ENCODE measurements at regions not wholly inside any gene's neighbourhood (a gene's known extent, or its start where the extent isn't known, plus 50 kb on each side); places are given as distances from the start of the nearest gene placed in this dataset.

GRCh38 chr6:53417141-53417540 lies 68.4 kb upstream of the ELOVL5 start:
- H3K9me3 ChIP-seq (ENCODE audit: control insufficient read depth, low read length): no peaks in the 10 kb centered on the region
- no peak overlapping the region for H2BK120ac ChIP-seq (ENCODE audit: low read depth, low read length)
- WGBS: 88% methylated on average over 1 of the region's 1 CpG

DNA sequence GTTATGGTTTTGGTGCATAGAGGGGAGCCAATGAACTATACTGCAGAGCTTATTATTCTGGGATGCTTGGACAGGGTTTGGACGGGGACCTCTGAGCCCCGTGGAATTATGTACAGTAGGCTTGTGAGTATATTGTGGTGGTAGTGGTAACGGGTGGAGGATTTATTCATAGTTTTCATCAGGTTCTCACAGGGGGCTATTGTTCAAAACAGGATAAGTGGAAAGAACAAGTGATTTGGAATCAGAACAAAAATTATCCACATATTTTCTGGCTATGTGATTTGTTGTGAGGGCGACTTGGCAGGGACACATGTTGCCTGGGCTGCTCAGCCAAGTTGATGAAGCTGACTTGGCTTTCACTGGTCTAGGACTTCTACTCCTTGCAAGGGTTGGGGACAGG lies 64.6 kb upstream of the ELOVL5 start:
- no peak overlapping the region for H3K18ac ChIP-seq (ENCODE audit: low read depth in 1 of 2, low read length in 2 of 2)
- no peak overlapping the region for H2AFZ ChIP-seq (ENCODE audit: low read depth, low read length)
- H3K27ac ChIP-seq (ENCODE audit: low read length, poor library complexity, severe bottlenecking): no peak overlapping the region
- H3K4me2 ChIP-seq (ENCODE audit: low read length, poor library complexity, severe bottlenecking): no peak overlapping the region
- H3K9ac ChIP-seq (ENCODE audit: low read length): no peak overlapping the region
- H3K9me3 ChIP-seq (ENCODE audit: control insufficient read depth, low read length): no peaks in the 10 kb centered on the region
- H3K23ac ChIP-seq (ENCODE audit: low read length in 2 of 2): no peak overlapping the region
- H2BK5ac ChIP-seq (ENCODE audit: low read depth, low read length, poor library complexity, severe bottlenecking): no peak overlapping the region
- H3K14ac ChIP-seq (ENCODE audit: low read length in 2 of 2): no peak overlapping the region
- no peak overlapping the region for H2BK12ac ChIP-seq (ENCODE audit: low read length in 2 of 2)
- H3K79me1 ChIP-seq (replicated peaks; ENCODE audit: low read length, poor library complexity, severe bottlenecking): no peaks in the 10 kb centered on the region
- no peak overlapping the region for H3K4me3 ChIP-seq (ENCODE audit: insufficient read depth in 1 of 2, low read depth in 1 of 2, low read length in 2 of 2)
- WGBS: 93% methylated on average over 4 of the region's 4 CpGs
- H2BK120ac ChIP-seq (ENCODE audit: low read depth, low read length): no peak overlapping the region
- no peaks in the 10 kb centered on the region for H3K4me1 ChIP-seq (ENCODE audit: control insufficient read depth, insufficient read depth, low read depth, low read length)
- no peaks in the 10 kb centered on the region for H3K27me3 ChIP-seq (ENCODE audit: control insufficient read depth in 1 of 2, insufficient read depth in 1 of 2, low read length in 2 of 2)
- no peak for DNase-seq
- no peak overlapping the region for H4K91ac ChIP-seq (ENCODE audit: low read length)
- no peak overlapping the region for H4K8ac ChIP-seq (ENCODE audit: low read length)
- H2AK5ac ChIP-seq (ENCODE audit: low read length, severe bottlenecking): no peak overlapping the region
- no peak overlapping the region for H2BK15ac ChIP-seq (ENCODE audit: low read depth, poor library complexity, severe bottlenecking)
- H3K4ac ChIP-seq (ENCODE audit: low read depth in 1 of 2, low read length in 2 of 2): no peak overlapping the region
- H3K36me3 ChIP-seq (ENCODE audit: control insufficient read depth in 1 of 2, insufficient read depth in 2 of 2, low read depth in 1 of 2, low read length in 2 of 2): no peaks in the 10 kb centered on the region

More at GRCh38 chr6:53417141-53417540, 68.4 kb upstream of the ELOVL5 start:
- no peaks in the 10 kb centered on the region for H3K79me1 ChIP-seq (replicated peaks; ENCODE audit: low read length, poor library complexity, severe bottlenecking)
- H3K4me2 ChIP-seq (ENCODE audit: low read length, poor library complexity, severe bottlenecking): no peak overlapping the region
- no peak overlapping the region for H3K4me3 ChIP-seq (ENCODE audit: insufficient read depth in 1 of 2, low read depth in 1 of 2, low read length in 2 of 2)
- no peak overlapping the region for H2BK5ac ChIP-seq (ENCODE audit: low read depth, low read length, poor library complexity, severe bottlenecking)
- no peaks in the 10 kb centered on the region for H3K36me3 ChIP-seq (ENCODE audit: control insufficient read depth in 1 of 2, insufficient read depth in 2 of 2, low read depth in 1 of 2, low read length in 2 of 2)
- no peak overlapping the region for H3K27ac ChIP-seq (ENCODE audit: low read length, poor library complexity, severe bottlenecking)
- no peaks in the 10 kb centered on the region for H3K4me1 ChIP-seq (ENCODE audit: control insufficient read depth, insufficient read depth, low read depth, low read length)
- no peak overlapping the region for H4K8ac ChIP-seq (ENCODE audit: low read length)
- H2BK15ac ChIP-seq (ENCODE audit: low read depth, poor library complexity, severe bottlenecking): no peak overlapping the region
- H4K91ac ChIP-seq (ENCODE audit: low read length): no peak overlapping the region
- H3K27me3 ChIP-seq (ENCODE audit: control insufficient read depth in 1 of 2, insufficient read depth in 1 of 2, low read length in 2 of 2): no peaks in the 10 kb centered on the region
- no peak overlapping the region for H2AFZ ChIP-seq (ENCODE audit: low read depth, low read length)
- no peak overlapping the region for H3K18ac ChIP-seq (ENCODE audit: low read depth in 1 of 2, low read length in 2 of 2)
- H3K23ac ChIP-seq (ENCODE audit: low read length in 2 of 2): no peak overlapping the region
- no peak overlapping the region for H2AK5ac ChIP-seq (ENCODE audit: low read length, severe bottlenecking)
- no peak overlapping the region for H3K9ac ChIP-seq (ENCODE audit: low read length)
- H3K14ac ChIP-seq (ENCODE audit: low read length in 2 of 2): no peak overlapping the region
- no peak for DNase-seq
- H2BK12ac ChIP-seq (ENCODE audit: low read length in 2 of 2): no peak overlapping the region
- no peak overlapping the region for H3K4ac ChIP-seq (ENCODE audit: low read depth in 1 of 2, low read length in 2 of 2)

GRCh38 chr6:53412751-53413150 lies 64.0 kb upstream of the ELOVL5 start:
- Histone ChIP-seq H3K79me1 (replicated peaks; ENCODE audit: low read length, poor library complexity, severe bottlenecking) (no peaks in the 10 kb centered on the region), H4K8ac (ENCODE audit: low read length) (no peak overlapping the region), H3K9me3 (ENCODE audit: control insufficient read depth, low read length) (no peaks in the 10 kb centered on the region), H3K4me3 (ENCODE audit: insufficient read depth in 1 of 2, low read depth in 1 of 2, low read length in 2 of 2) (no peak overlapping the region), H3K4me2 (ENCODE audit: low read length, poor library complexity, severe bottlenecking) (no peak overlapping the region), H3K9ac (ENCODE audit: low read length) (no peak overlapping the region), H3K4ac (ENCODE audit: low read depth in 1 of 2, low read length in 2 of 2) (no peak overlapping the region), H4K91ac (ENCODE audit: low read length) (no peak overlapping the region), H2BK5ac (ENCODE audit: low read depth, low read length, poor library complexity, severe bottlenecking) (no peak overlapping the region), H2BK15ac (ENCODE audit: low read depth, poor library complexity, severe bottlenecking) (no peak overlapping the region), H2BK120ac (ENCODE audit: low read depth, low read length) (no peak overlapping the region), H3K23ac (ENCODE audit: low read length in 2 of 2) (no peak overlapping the region), H2AFZ (ENCODE audit: low read depth, low read length) (no peak overlapping the region), H2AK5ac (ENCODE audit: low read length, severe bottlenecking) (no peak overlapping the region), H3K14ac (ENCODE audit: low read length in 2 of 2) (no peak overlapping the region), H2BK12ac (ENCODE audit: low read length in 2 of 2) (no peak overlapping the region), H3K4me1 (ENCODE audit: control insufficient read depth, insufficient read depth, low read depth, low read length) (no peaks in the 10 kb centered on the region), H3K27ac (ENCODE audit: low read length, poor library complexity, severe bottlenecking) (no peak overlapping the region), H3K18ac (ENCODE audit: low read depth in 1 of 2, low read length in 2 of 2) (no peak overlapping the region), H3K36me3 (ENCODE audit: control insufficient read depth in 1 of 2, insufficient read depth in 2 of 2, low read depth in 1 of 2, low read length in 2 of 2) (no peaks in the 10 kb centered on the region), H3K27me3 (ENCODE audit: control insufficient read depth in 1 of 2, insufficient read depth in 1 of 2, low read length in 2 of 2) (no peaks in the 10 kb centered on the region)
- DNase-seq: no peak
- WGBS: 71% methylated on average over 1 of the region's 1 CpG

DNA sequence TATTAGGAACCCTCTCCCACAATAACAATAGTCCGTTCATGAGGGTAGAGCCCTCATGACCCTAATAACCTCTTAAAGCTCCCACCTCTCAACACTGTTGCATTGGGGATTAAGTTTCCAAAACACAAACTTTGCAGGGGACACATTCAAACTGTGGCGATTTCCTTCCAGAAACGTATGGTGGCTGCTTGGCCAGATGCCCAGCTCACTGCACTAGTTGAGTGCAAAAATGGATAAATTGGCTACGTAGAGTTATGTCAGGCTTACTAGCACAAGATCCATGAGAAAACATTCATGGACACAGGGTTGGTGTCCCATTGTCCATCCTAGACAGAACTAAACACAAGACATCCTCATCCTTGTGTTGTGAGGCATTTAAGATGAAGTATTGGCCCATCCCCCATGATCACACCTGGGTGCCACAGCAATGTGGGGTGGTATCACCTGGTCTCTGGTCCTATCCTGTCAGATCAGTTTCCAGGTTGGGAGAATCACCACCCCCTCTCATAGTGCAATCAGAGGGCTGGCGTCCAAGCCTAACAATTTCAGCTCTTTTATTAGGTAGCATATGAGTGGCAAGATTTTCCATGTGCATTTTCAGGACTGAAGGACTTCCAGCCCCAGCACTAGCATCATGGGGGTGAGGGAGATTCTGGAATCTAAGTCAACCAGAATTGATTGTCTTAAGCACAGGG lies 63.4 kb upstream of the ELOVL5 start:
- no peak overlapping the region for H3K14ac ChIP-seq (ENCODE audit: low read length in 2 of 2)
- no peak overlapping the region for H3K18ac ChIP-seq (ENCODE audit: low read depth in 1 of 2, low read length in 2 of 2)
- H2AK5ac ChIP-seq (ENCODE audit: low read length, severe bottlenecking): no peak overlapping the region
- no peaks in the 10 kb centered on the region for H3K79me1 ChIP-seq (replicated peaks; ENCODE audit: low read length, poor library complexity, severe bottlenecking)
- no peak overlapping the region for H3K23ac ChIP-seq (ENCODE audit: low read length in 2 of 2)
- H3K27me3 ChIP-seq (ENCODE audit: control insufficient read depth in 1 of 2, insufficient read depth in 1 of 2, low read length in 2 of 2): no peaks in the 10 kb centered on the region
- H3K4me1 ChIP-seq (ENCODE audit: control insufficient read depth, insufficient read depth, low read depth, low read length): no peaks in the 10 kb centered on the region
- no peak overlapping the region for H2BK120ac ChIP-seq (ENCODE audit: low read depth, low read length)
- no peaks in the 10 kb centered on the region for H3K36me3 ChIP-seq (ENCODE audit: control insufficient read depth in 1 of 2, insufficient read depth in 2 of 2, low read depth in 1 of 2, low read length in 2 of 2)
- no peak overlapping the region for H2BK12ac ChIP-seq (ENCODE audit: low read length in 2 of 2)
- H2BK5ac ChIP-seq (ENCODE audit: low read depth, low read length, poor library complexity, severe bottlenecking): no peak overlapping the region
- no peak for DNase-seq
- no peak overlapping the region for H4K8ac ChIP-seq (ENCODE audit: low read length)
- no peak overlapping the region for H3K4me2 ChIP-seq (ENCODE audit: low read length, poor library complexity, severe bottlenecking)
- H3K27ac ChIP-seq (ENCODE audit: low read length, poor library complexity, severe bottlenecking): peak overlapping the region; percentile 12
- no peak overlapping the region for H2AFZ ChIP-seq (ENCODE audit: low read depth, low read length)
- no peak overlapping the region for H3K9ac ChIP-seq (ENCODE audit: low read length)
- WGBS: 95% methylated on average over 5 of the region's 5 CpGs
- H3K9me3 ChIP-seq (ENCODE audit: control insufficient read depth, low read length): no peaks in the 10 kb centered on the region
- no peak overlapping the region for H3K4ac ChIP-seq (ENCODE audit: low read depth in 1 of 2, low read length in 2 of 2)
- H2BK15ac ChIP-seq (ENCODE audit: low read depth, poor library complexity, severe bottlenecking): no peak overlapping the region
- no peak overlapping the region for H3K4me3 ChIP-seq (ENCODE audit: insufficient read depth in 1 of 2, low read depth in 1 of 2, low read length in 2 of 2)
- no peak overlapping the region for H4K91ac ChIP-seq (ENCODE audit: low read length)

Data from mesenchymal stem cell (in vitro differentiated cells and primary cell).